Body of pancreas (tissue), 4 donors: ENCODE measurements at regions not wholly inside any gene's neighbourhood (a gene's known extent, or its start where the extent isn't known, plus 50 kb on each side); places are given as distances from the start of the nearest gene placed in this dataset.

Experiments used
- ATAC-seq: fragments of 150-250 bp; one replicate; pipeline ENCODE4 v1.9.1; 2016
- DNase-seq, 4 donors: peaks; one replicate each; pipeline ENCODE4 v3.0.0-alpha.2; 2019
- H3K27ac ChIP-seq, 4 donors: fragments of 200-600 bp; sonication (generic); 1 replicate in 3 of 4; 2 replicates in 1 of 4; pipeline versions ENCODE4 v1.5.1 to v1.6.1; 2016 to 2019; ENCODE audit warnings: mild to moderate bottlenecking in 1 of 4, mixed read lengths in 1 of 4, moderate library complexity in 1 of 4
- H3K27me3 ChIP-seq, 2 donors: fragments of 200-600 bp; sonication (generic); one replicate each; pipeline ENCODE4 v1.6.0; 2016; ENCODE audit warnings: mild to moderate bottlenecking in 1 of 2
- H3K36me3 ChIP-seq, 2 donors: fragments of 200-600 bp; sonication (generic); replicated peaks in 1 of 2; 2 replicates each; pipeline ENCODE4 v1.5.1; 2016; ENCODE audit warnings: low read depth in 2 of 2; ENCODE audit not compliant: insufficient read depth in 1 of 2
- H3K4me1 ChIP-seq: fragments of 200-600 bp; sonication (generic); one replicate; pipeline ENCODE4 v1.6.0; 2016
- H3K4me3 ChIP-seq, 2 donors: fragments of 200-600 bp; sonication (generic); 1 replicate in 1 of 2; 2 replicates in 1 of 2; pipeline ENCODE4 v1.5.1; 2016 to 2019
- H3K9me3 ChIP-seq, 3 donors: fragments of 200-600 bp; sonication (generic); 1 replicate in 2 of 3; 2 replicates in 1 of 3; pipeline ENCODE4 v1.5.1; 2016
- CTCF ChIP-seq, 7 experiments: fragments of 450-650 bp in 4 of 7; fragments of 200-600 bp in 3 of 7; sonication (generic) in 3 of 7; IDR thresholded peaks; one replicate each; pipeline ENCODE4 v1.5.1; 2016 to 2019; ENCODE audit warnings: antibody characterized with exemption in 7 of 7
- POLR2A ChIP-seq, 3 donors: fragments of 450-650 bp; IDR thresholded peaks; one replicate each; pipeline ENCODE4 v1.6.1; 2016; ENCODE audit warnings: antibody characterized with exemption in 3 of 3, mild to moderate bottlenecking in 2 of 3
- WGBS, 2 donors: methylation state at CpG; one replicate each; pipeline ENCODE4 v1.1.5; 2017; 5-methylcytosine and 5-hydroxymethylcytosine counted together
- intact Hi-C: fragments of 100-400 bp; cut with DNase I; formaldehyde crosslinking; loops from one replicate; pipeline ENCODE4 v1.15.1; 2023

- intact Hi-C loops, result no loop called here
- TF ChIP-seq POLR2A (IDR thresholded peaks at IDR 0.05), result no peak
- no peak for TF ChIP-seq CTCF (IDR thresholded peaks at IDR 0.05)
- Histone ChIP-seq H3K27me3 (no peaks in the 10 kb centered on the region), H3K4me3 (no peak overlapping the region), H3K4me1 (no peaks in the 10 kb centered on the region), H3K9me3 (no peaks in the 10 kb centered on the region), H3K27ac (no peak overlapping the region), H3K36me3 (no peaks in the 10 kb centered on the region)
- WGBS, 2 donors, result 42 to 44% methylated on average over 2 of the region's 2 CpGs
- ATAC-seq (no peak), DNase-seq (no peak)
These were observed 1340.4 kb downstream of the SLITRK5 start for GRCh38 chr13:89011615-89012014.

- Histone ChIP-seq H3K4me3 (no peak overlapping the region), H3K36me3 (no peaks in the 10 kb centered on the region), H3K9me3 (no peaks in the 10 kb centered on the region), H3K4me1 (no peaks in the 10 kb centered on the region), H3K27ac (no peak overlapping the region), H3K27me3 (no peaks in the 10 kb centered on the region)
- TF ChIP-seq POLR2A (IDR thresholded peaks at IDR 0.05) (no peak), CTCF (IDR thresholded peaks at IDR 0.05) (no peak)
- intact Hi-C loops, result no loop called here
- ATAC-seq, result no peak
- WGBS, 2 donors, result 47 to 51% methylated on average over 3 of the region's 3 CpGs
- DNase-seq, result no peak
These were observed 1356.6 kb downstream of the SLITRK5 start for GRCh38 chr13:89027694-89028306.

- Histone ChIP-seq H3K27ac (no peak overlapping the region), H3K4me1 (no peaks in the 10 kb centered on the region), H3K9me3 (no peaks in the 10 kb centered on the region), H3K4me3 (no peak overlapping the region), H3K36me3 (no peaks in the 10 kb centered on the region), H3K27me3 (no peaks in the 10 kb centered on the region)
- ATAC-seq, result no peak
- intact Hi-C loops, result no loop called here
- no peak for TF ChIP-seq CTCF (IDR thresholded peaks at IDR 0.05)
- TF ChIP-seq POLR2A (IDR thresholded peaks at IDR 0.05), result no peak
- 60 to 61% methylated on average over 2 of the region's 2 CpGs for WGBS, 2 donors
- no peak for DNase-seq
These were observed 1357.9 kb downstream of the SLITRK5 start for GRCh38 chr13:89029062-89029461.

GRCh38 chr13:89034015-89034414 lies 1362.8 kb downstream of the SLITRK5 start:
- H3K27ac ChIP-seq, result no peak overlapping the region
- DNase-seq, result no peak
- intact Hi-C loops, result no loop called here
- TF ChIP-seq CTCF (IDR thresholded peaks at IDR 0.05), result no peak
- no peak for TF ChIP-seq POLR2A (IDR thresholded peaks at IDR 0.05)
- H3K4me1 ChIP-seq, result no peaks in the 10 kb centered on the region
- H3K36me3 ChIP-seq, result no peaks in the 10 kb centered on the region
- ATAC-seq, result no peak
- H3K4me3 ChIP-seq, result no peak overlapping the region
- 74 to 82% methylated on average over 1 of the region's 1 CpG for WGBS, 2 donors
- no peaks in the 10 kb centered on the region for H3K9me3 ChIP-seq
- H3K27me3 ChIP-seq, result no peaks in the 10 kb centered on the region

GRCh38 chr13:89052699-89053098 lies 1381.5 kb downstream of the SLITRK5 start:
- H3K36me3 ChIP-seq, result no peaks in the 10 kb centered on the region
- TF ChIP-seq CTCF (IDR thresholded peaks at IDR 0.05), result no peak
- intact Hi-C loops, result no loop called here
- no peak overlapping the region for H3K4me3 ChIP-seq
- DNase-seq, result no peak
- no peaks in the 10 kb centered on the region for H3K27me3 ChIP-seq
- no peak overlapping the region for H3K27ac ChIP-seq
- no peaks in the 10 kb centered on the region for H3K9me3 ChIP-seq
- WGBS, 2 donors, result 48 to 60% methylated on average over 3 of the region's 3 CpGs
- H3K4me1 ChIP-seq, result no peaks in the 10 kb centered on the region
- no peak for ATAC-seq
